GM23338 (cell line): ENCODE measurements at regions not wholly inside any gene's neighbourhood (a gene's known extent, or its start where the extent isn't known, plus 50 kb on each side); places are given as distances from the start of the nearest gene placed in this dataset.
A peak's percentile ranks its signal among the peaks of the same experiment; 100 is the strongest.
"Not testable (repeated sequence)": the region's sequence is repeated elsewhere in the genome, so short reads cannot be mapped to it uniquely, and the experiment has no call there.

Experiments used
- ATAC-seq: fragments of 200-7000 bp; cut with Tn5 transposase; 3 replicates; pipeline ENCODE4 v1.9.1; 2020
- DNase-seq: peaks from one replicate; pipeline ENCODE4 v3.0.0-alpha.2; 2015; ENCODE audit warnings: low spot score
- H2AFZ ChIP-seq: fragments of 200-600 bp; sonication (generic); 2 replicates; pipeline ENCODE4 v1.8.0; 2016; ENCODE audit warnings: antibody characterized with exemption, mild to moderate bottlenecking, moderate library complexity
- H3F3A ChIP-seq: fragments of 200-600 bp; sonication (generic); replicated peaks from 2 replicates; pipeline ENCODE4 v1.8.0; 2017; ENCODE audit warnings: antibody characterized with exemption, mixed run types, low read depth
- H3K27ac ChIP-seq: fragments of 200-600 bp; sonication (generic); 2 replicates; pipeline ENCODE4 v1.6.1; 2016; ENCODE audit warnings: low read depth
- H3K27me3 ChIP-seq: fragments of 200-600 bp; sonication (generic); 2 replicates; pipeline ENCODE4 v1.8.0; 2016; ENCODE audit warnings: mild to moderate bottlenecking, mixed run types, moderate library complexity; ENCODE audit not compliant: insufficient read depth
- H3K36me3 ChIP-seq: fragments of 200-600 bp; sonication (generic); 2 replicates; pipeline ENCODE4 v1.8.0; 2016; ENCODE audit warnings: mild to moderate bottlenecking; ENCODE audit not compliant: insufficient read depth
- H3K4me1 ChIP-seq: fragments of 200-600 bp; sonication (generic); 2 replicates; pipeline ENCODE4 v1.8.0; 2016; ENCODE audit warnings: mild to moderate bottlenecking, moderate library complexity; ENCODE audit not compliant: insufficient read depth
- H3K4me2 ChIP-seq: fragments of 200-600 bp; sonication (generic); 2 replicates; pipeline ENCODE4 v1.7.1; 2017; ENCODE audit warnings: mixed run types
- H3K4me3 ChIP-seq: fragments of 200-600 bp; sonication (generic); 2 replicates; pipeline ENCODE4 v1.6.1; 2016; ENCODE audit warnings: mixed run types
- H3K79me2 ChIP-seq: fragments of 200-600 bp; sonication (generic); replicated peaks from 2 replicates; pipeline ENCODE4 v1.8.0; 2017; ENCODE audit warnings: mild to moderate bottlenecking; ENCODE audit not compliant: insufficient read depth
- H3K9me2 ChIP-seq: fragments of 200-600 bp; sonication (generic); 2 replicates; pipeline ENCODE4 v1.8.0; 2017; ENCODE audit not compliant: insufficient read depth
- H4K20me1 ChIP-seq: fragments of 200-600 bp; sonication (generic); replicated peaks from 2 replicates; pipeline ENCODE4 v1.8.0; 2017; ENCODE audit warnings: mild to moderate bottlenecking; ENCODE audit not compliant: insufficient read depth
- H3K27ac Mint-ChIP-seq: 2 replicates; pipeline ENCODE4 v1.8.0; 2020; ENCODE audit warnings: inconsistent platforms, mild to moderate bottlenecking, moderate library complexity, mixed read lengths
- H3K27me3 Mint-ChIP-seq: 3 replicates; pipeline ENCODE4 v1.8.0; 2022; ENCODE audit warnings: low read depth, mild to moderate bottlenecking, moderate library complexity, mixed read lengths, inconsistent platforms; ENCODE audit not compliant: insufficient read depth, poor library complexity
- H3K36me3 Mint-ChIP-seq: 3 replicates; pipeline ENCODE4 v1.8.0; 2021; ENCODE audit warnings: low read depth, mild to moderate bottlenecking, inconsistent platforms, moderate library complexity, mixed read lengths
- H3K4me1 Mint-ChIP-seq: 3 replicates; pipeline ENCODE4 v1.8.0; 2020; ENCODE audit warnings: mild to moderate bottlenecking, inconsistent platforms, mixed read lengths
- H3K4me3 Mint-ChIP-seq: 3 replicates; pipeline ENCODE4 v1.8.0; 2021; ENCODE audit warnings: moderate library complexity, mild to moderate bottlenecking, inconsistent platforms, mixed read lengths
- H3K9me3 Mint-ChIP-seq: 3 replicates; pipeline ENCODE4 v1.8.0; 2020; ENCODE audit warnings: moderate library complexity, mild to moderate bottlenecking, inconsistent platforms, mixed read lengths
- CREB1 ChIP-seq: fragments of 250-450 bp; sonication (Bioruptor Pico); IDR thresholded peaks from 2 replicates; pipeline ENCODE4 v1.5.0; 2020; ENCODE audit warnings: low read depth, mild to moderate bottlenecking, moderate library complexity
- EZH2 ChIP-seq: fragments of 200-600 bp; sonication (generic); IDR thresholded peaks from one replicate; pipeline ENCODE4 v1.8.0; 2017; ENCODE audit warnings: antibody characterized with exemption, mild to moderate bottlenecking, low read depth; ENCODE audit not compliant: unreplicated experiment
- EZH2phosphoT487 ChIP-seq: fragments of 200-600 bp; sonication (generic); IDR thresholded peaks from one replicate; pipeline ENCODE4 v1.8.1; 2018; ENCODE audit warnings: antibody characterized with exemption; ENCODE audit not compliant: unreplicated experiment
- JUNB ChIP-seq: IDR thresholded peaks from one replicate; pipeline ENCODE4 v1.6.1; 2016; ENCODE audit warnings: antibody characterized with exemption; ENCODE audit not compliant: unreplicated experiment
- NANOG ChIP-seq: IDR thresholded peaks from 2 replicates; pipeline ENCODE4 v1.6.1; 2016; ENCODE audit warnings: antibody characterized with exemption, borderline replicate concordance
- POLR2AphosphoS5 ChIP-seq: IDR thresholded peaks from 2 replicates; pipeline ENCODE4 v1.6.1; 2016; ENCODE audit warnings: antibody characterized with exemption, low read depth
- ZNF114 ChIP-seq: fragments of 250-450 bp; sonication (Bioruptor Pico); IDR thresholded peaks from 2 replicates; pipeline ENCODE4 v1.5.0; 2020; ENCODE audit warnings: mild to moderate bottlenecking, moderate library complexity
- ZNF331 ChIP-seq: fragments of 250-450 bp; sonication (Bioruptor Pico); IDR thresholded peaks from 2 replicates; pipeline ENCODE4 v1.5.0; 2020; ENCODE audit warnings: low read depth, mild to moderate bottlenecking, moderate library complexity
- TF ChIP-seq, protein P1 (sequence below): IDR thresholded peaks from 2 replicates; pipeline ENCODE4 v1.6.1; 2016; ENCODE audit warnings: antibody characterized with exemption
- TF ChIP-seq, protein P2 (sequence below): IDR thresholded peaks from one replicate; pipeline ENCODE4 v1.6.1; 2018; ENCODE audit warnings: antibody characterized with exemption; ENCODE audit not compliant: unreplicated experiment
- TF ChIP-seq, protein P3 (sequence below), 2 experiments: fragments of 200-600 bp in 1 of 2; sonication (generic) in 1 of 2; conservative IDR thresholded peaks; 2 replicates each; pipeline versions ENCODE4 v1.5.1 to v1.6.1; 2016 to 2017; ENCODE audit warnings: antibody characterized with exemption in 2 of 2, low read depth in 2 of 2, mild to moderate bottlenecking in 2 of 2, moderate library complexity in 1 of 2

DNA sequence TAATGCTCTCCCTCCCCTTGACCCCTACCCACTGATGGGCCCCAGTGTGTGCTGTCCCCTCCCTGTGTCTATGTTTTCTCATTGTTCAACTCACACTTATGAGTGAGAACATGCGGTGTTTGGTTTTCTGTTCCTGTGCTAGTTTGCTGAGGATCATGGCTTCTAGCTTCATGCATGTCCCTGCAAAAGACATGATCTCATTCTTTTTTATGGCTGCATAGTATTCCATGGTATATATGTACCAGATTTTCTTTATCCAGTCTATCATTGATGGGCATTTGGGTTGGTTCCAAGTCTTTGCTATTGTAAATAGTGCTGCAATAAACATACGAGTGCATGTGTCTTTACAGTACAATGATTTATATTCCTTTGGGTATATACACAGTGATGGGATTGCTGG lies 67.9 kb upstream of the ST8SIA6 start:
- H3K27ac Mint-ChIP-seq, H3K36me3 ChIP-seq, H3K27me3 Mint-ChIP-seq, H3K79me2 ChIP-seq, H3K4me1 Mint-ChIP-seq, H3K27me3 ChIP-seq, H3K36me3 Mint-ChIP-seq, H2AFZ ChIP-seq, H3K4me3 Mint-ChIP-seq, H3K4me3 ChIP-seq, H3K9me2 ChIP-seq, H3K4me2 ChIP-seq, H3K9me3 Mint-ChIP-seq, H3K27ac ChIP-seq, H4K20me1 ChIP-seq, ATAC-seq, DNase-seq, H3K4me1 ChIP-seq, H3F3A ChIP-seq: not testable (repeated sequence)

DNA sequence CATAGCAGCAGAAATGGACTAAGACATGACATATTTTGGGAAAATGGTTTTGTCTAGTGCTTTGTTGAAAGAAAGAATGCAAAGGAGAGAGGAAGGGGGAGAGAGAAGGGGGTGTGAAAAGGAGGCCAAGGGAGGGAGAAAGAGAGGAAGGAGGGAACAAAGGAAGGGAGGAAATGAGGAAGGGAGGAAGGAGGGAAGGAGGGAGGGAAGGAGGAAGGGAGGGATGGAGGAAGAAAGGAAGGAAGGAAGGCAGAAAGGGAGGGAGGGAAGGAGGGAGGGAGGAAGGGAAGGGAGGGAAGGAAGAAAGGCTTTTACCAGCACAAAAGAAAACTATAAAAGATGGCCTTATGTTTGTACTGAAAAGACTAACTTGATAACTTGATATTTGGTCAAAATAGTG lies 65.1 kb upstream of the ST8SIA6 start:
- H3K27ac ChIP-seq, result no peak overlapping the region
- H3F3A ChIP-seq, result no peaks in the 10 kb centered on the region
- Mint-ChIP-seq H3K27ac (no peak overlapping the region), H3K4me1 (no peaks in the 10 kb centered on the region), H3K27me3 (no peaks in the 10 kb centered on the region), H3K4me3 (no peak overlapping the region), H3K9me3 (peaks cover 6% of the 10 kb centered on the region; the same call in 1 of the 3 replicates), H3K36me3 (no peaks in the 10 kb centered on the region)
- H3K9me2 ChIP-seq, result no peaks in the 10 kb centered on the region
- no peaks in the 10 kb centered on the region for H3K27me3 ChIP-seq
- H2AFZ ChIP-seq, result 0 out of 2 replicates have a peak overlapping the region, but pooled peaks have one; percentile 63
- no peak for ATAC-seq
- no peaks in the 10 kb centered on the region for H4K20me1 ChIP-seq
- H3K4me2 ChIP-seq, result no peak overlapping the region
- H3K4me3 ChIP-seq, result no peak overlapping the region
- H3K36me3 ChIP-seq, result no peaks in the 10 kb centered on the region
- no peak for DNase-seq
- no peaks in the 10 kb centered on the region for H3K79me2 ChIP-seq
- H3K4me1 ChIP-seq, result no peaks in the 10 kb centered on the region
- TF ChIP-seq CREB1 (CRISPR knock-in tag), result no peak
- no peak for TF ChIP-seq NANOG
- TF ChIP-seq JUNB, result no peak
- no peak for TF ChIP-seq ZNF114 (CRISPR knock-in tag)
- TF ChIP-seq, protein P1, sequence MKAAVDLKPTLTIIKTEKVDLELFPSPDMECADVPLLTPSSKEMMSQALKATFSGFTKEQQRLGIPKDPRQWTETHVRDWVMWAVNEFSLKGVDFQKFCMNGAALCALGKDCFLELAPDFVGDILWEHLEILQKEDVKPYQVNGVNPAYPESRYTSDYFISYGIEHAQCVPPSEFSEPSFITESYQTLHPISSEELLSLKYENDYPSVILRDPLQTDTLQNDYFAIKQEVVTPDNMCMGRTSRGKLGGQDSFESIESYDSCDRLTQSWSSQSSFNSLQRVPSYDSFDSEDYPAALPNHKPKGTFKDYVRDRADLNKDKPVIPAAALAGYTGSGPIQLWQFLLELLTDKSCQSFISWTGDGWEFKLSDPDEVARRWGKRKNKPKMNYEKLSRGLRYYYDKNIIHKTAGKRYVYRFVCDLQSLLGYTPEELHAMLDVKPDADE, result no peak
- TF ChIP-seq EZH2phosphoT487, result no peak
- no peak for TF ChIP-seq POLR2AphosphoS5
- TF ChIP-seq EZH2, result no peak
- TF ChIP-seq, protein P2, sequence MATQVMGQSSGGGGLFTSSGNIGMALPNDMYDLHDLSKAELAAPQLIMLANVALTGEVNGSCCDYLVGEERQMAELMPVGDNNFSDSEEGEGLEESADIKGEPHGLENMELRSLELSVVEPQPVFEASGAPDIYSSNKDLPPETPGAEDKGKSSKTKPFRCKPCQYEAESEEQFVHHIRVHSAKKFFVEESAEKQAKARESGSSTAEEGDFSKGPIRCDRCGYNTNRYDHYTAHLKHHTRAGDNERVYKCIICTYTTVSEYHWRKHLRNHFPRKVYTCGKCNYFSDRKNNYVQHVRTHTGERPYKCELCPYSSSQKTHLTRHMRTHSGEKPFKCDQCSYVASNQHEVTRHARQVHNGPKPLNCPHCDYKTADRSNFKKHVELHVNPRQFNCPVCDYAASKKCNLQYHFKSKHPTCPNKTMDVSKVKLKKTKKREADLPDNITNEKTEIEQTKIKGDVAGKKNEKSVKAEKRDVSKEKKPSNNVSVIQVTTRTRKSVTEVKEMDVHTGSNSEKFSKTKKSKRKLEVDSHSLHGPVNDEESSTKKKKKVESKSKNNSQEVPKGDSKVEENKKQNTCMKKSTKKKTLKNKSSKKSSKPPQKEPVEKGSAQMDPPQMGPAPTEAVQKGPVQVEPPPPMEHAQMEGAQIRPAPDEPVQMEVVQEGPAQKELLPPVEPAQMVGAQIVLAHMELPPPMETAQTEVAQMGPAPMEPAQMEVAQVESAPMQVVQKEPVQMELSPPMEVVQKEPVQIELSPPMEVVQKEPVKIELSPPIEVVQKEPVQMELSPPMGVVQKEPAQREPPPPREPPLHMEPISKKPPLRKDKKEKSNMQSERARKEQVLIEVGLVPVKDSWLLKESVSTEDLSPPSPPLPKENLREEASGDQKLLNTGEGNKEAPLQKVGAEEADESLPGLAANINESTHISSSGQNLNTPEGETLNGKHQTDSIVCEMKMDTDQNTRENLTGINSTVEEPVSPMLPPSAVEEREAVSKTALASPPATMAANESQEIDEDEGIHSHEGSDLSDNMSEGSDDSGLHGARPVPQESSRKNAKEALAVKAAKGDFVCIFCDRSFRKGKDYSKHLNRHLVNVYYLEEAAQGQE, result no peak
- TF ChIP-seq ZNF331 (CRISPR knock-in tag), result no peak
- TF ChIP-seq, protein P3, sequence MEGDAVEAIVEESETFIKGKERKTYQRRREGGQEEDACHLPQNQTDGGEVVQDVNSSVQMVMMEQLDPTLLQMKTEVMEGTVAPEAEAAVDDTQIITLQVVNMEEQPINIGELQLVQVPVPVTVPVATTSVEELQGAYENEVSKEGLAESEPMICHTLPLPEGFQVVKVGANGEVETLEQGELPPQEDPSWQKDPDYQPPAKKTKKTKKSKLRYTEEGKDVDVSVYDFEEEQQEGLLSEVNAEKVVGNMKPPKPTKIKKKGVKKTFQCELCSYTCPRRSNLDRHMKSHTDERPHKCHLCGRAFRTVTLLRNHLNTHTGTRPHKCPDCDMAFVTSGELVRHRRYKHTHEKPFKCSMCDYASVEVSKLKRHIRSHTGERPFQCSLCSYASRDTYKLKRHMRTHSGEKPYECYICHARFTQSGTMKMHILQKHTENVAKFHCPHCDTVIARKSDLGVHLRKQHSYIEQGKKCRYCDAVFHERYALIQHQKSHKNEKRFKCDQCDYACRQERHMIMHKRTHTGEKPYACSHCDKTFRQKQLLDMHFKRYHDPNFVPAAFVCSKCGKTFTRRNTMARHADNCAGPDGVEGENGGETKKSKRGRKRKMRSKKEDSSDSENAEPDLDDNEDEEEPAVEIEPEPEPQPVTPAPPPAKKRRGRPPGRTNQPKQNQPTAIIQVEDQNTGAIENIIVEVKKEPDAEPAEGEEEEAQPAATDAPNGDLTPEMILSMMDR (conservative IDR thresholded peaks at IDR 0.05; ENCODE audit: low read depth in 2 of 2), result no peak
